Smooth muscle cell (in vitro differentiated cells): ENCODE measurements at regions not wholly inside any gene's neighbourhood (a gene's known extent, or its start where the extent isn't known, plus 50 kb on each side); places are given as distances from the start of the nearest gene placed in this dataset.

ENCODE experiments used
- DNase-seq: peaks from one replicate; lab custom pipeline; 2025; ENCODE audit not compliant: unreplicated experiment; lab: John Stamatoyannopoulos, UW
- H2AFZ ChIP-seq: fragments of 200-600 bp; sonication (generic); 2 replicates; pipeline ENCODE4 v1.6.0; 2016; ENCODE audit warnings: antibody characterized with exemption, low read depth, mild to moderate bottlenecking
- H3F3A ChIP-seq: fragments of 200-600 bp; sonication (generic); 2 replicates; pipeline ENCODE4 v1.6.0; 2017; ENCODE audit warnings: antibody characterized with exemption, low read depth
- H3K27ac ChIP-seq: fragments of 200-600 bp; sonication (generic); 2 replicates; pipeline ENCODE4 v1.5.1; 2016; ENCODE audit warnings: low read depth, mild to moderate bottlenecking
- H3K27me3 ChIP-seq: fragments of 200-600 bp; sonication (generic); 2 replicates; pipeline ENCODE4 v1.6.1; 2016; ENCODE audit warnings: low read depth, mild to moderate bottlenecking
- H3K36me3 ChIP-seq: fragments of 200-600 bp; sonication (generic); 2 replicates; pipeline ENCODE4 v1.5.1; 2016; ENCODE audit warnings: low read depth
- H3K4me1 ChIP-seq: fragments of 200-600 bp; sonication (generic); 2 replicates; pipeline ENCODE4 v1.5.1; 2016; ENCODE audit warnings: low read depth
- H3K4me2 ChIP-seq: fragments of 200-600 bp; sonication (generic); 2 replicates; pipeline ENCODE4 v1.6.0; 2016; ENCODE audit warnings: mild to moderate bottlenecking
- H3K4me3 ChIP-seq: fragments of 200-600 bp; sonication (generic); 2 replicates; pipeline ENCODE4 v1.5.1; 2016; ENCODE audit warnings: mild to moderate bottlenecking
- H3K79me2 ChIP-seq: fragments of 200-600 bp; sonication (generic); 2 replicates; pipeline ENCODE4 v1.6.0; 2016; ENCODE audit warnings: low read depth, mild to moderate bottlenecking
- H3K9ac ChIP-seq: fragments of 200-600 bp; sonication (generic); 2 replicates; pipeline ENCODE4 v1.6.0; 2016; ENCODE audit warnings: low read depth
- H3K9me3 ChIP-seq: fragments of 200-600 bp; sonication (generic); replicated peaks from 2 replicates; pipeline ENCODE4 v1.5.1; 2016; ENCODE audit warnings: low read depth
- H4K20me1 ChIP-seq: fragments of 200-600 bp; sonication (generic); 2 replicates; pipeline ENCODE4 v1.6.0; 2016; ENCODE audit warnings: low read depth
- WGBS: methylation state at CpG from one replicate; pipeline ENCODE4 v1.1.7; 2016; ENCODE audit warnings: low lambda C conversion rate; 5-methylcytosine and 5-hydroxymethylcytosine counted together
- TF ChIP-seq, protein P1 (sequence below): fragments of 200-600 bp; sonication (generic); IDR thresholded peaks from 2 replicates; pipeline ENCODE4 v1.5.1; 2017; ENCODE audit warnings: borderline replicate concordance, mild to moderate bottlenecking, antibody characterized with exemption; ENCODE audit not compliant: insufficient read depth, poor library complexity, severe bottlenecking

DNA sequence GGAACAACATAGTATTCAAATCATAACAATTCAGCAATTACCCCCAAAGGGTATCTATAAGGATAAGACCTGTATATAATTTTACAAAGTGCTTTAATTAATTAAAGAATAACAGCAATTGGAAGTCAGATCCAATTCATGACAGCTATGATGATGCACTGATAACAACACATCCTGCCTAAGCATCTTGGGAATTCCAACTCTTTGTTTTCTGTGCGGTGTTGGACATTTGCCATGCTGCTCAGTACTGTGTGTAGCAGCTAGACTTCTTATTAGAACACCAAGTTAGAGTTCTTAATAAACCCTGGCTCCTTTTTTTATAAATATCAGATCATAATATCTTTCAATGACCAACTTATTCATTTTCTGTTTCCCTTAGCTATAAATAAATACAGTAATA is 209.0 kb downstream of the SEC61B start:
- Histone ChIP-seq H2AFZ (no peak overlapping the region), H3K27ac (no peak overlapping the region), H4K20me1 (no peaks in the 10 kb centered on the region), H3K4me1 (peaks cover 4% of the 10 kb centered on the region), H3K79me2 (no peaks in the 10 kb centered on the region), H3K9ac (no peak overlapping the region), H3F3A (peaks cover 7% of the 10 kb centered on the region), H3K36me3 (no peaks in the 10 kb centered on the region), H3K4me3 (no peak overlapping the region), H3K4me2 (no peak overlapping the region), H3K27me3 (no peaks in the 10 kb centered on the region), H3K9me3 (no peaks in the 10 kb centered on the region)
- WGBS, result 97% methylated on average over 1 of the region's 1 CpG
- TF ChIP-seq, protein P1, sequence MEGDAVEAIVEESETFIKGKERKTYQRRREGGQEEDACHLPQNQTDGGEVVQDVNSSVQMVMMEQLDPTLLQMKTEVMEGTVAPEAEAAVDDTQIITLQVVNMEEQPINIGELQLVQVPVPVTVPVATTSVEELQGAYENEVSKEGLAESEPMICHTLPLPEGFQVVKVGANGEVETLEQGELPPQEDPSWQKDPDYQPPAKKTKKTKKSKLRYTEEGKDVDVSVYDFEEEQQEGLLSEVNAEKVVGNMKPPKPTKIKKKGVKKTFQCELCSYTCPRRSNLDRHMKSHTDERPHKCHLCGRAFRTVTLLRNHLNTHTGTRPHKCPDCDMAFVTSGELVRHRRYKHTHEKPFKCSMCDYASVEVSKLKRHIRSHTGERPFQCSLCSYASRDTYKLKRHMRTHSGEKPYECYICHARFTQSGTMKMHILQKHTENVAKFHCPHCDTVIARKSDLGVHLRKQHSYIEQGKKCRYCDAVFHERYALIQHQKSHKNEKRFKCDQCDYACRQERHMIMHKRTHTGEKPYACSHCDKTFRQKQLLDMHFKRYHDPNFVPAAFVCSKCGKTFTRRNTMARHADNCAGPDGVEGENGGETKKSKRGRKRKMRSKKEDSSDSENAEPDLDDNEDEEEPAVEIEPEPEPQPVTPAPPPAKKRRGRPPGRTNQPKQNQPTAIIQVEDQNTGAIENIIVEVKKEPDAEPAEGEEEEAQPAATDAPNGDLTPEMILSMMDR, result no peak
- DNase-seq, result no peak

DNA sequence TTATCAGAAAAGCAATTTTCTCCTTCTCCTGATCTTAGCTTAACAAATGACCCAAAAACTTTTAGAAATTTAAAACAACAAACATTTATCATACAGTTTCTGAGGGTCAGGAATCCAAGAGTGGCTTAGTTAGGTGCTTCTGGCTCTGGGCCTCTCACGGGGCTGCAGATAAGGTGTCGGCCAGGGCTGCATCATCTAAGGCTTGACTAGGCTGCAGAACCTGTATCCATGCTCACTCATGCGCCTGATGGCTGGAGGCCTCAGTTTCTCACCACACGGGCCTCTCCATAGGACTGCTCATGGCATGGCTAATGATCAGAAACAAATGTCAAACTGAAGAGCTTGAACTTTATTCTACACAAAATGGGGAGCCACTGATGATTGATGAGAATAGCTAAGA is 210.0 kb downstream of the SEC61B start:
- Histone ChIP-seq H3K9ac (no peak overlapping the region), H3K9me3 (no peaks in the 10 kb centered on the region), H3K4me2 (no peak overlapping the region), H3K4me3 (no peak overlapping the region), H3K4me1 (peaks cover 4% of the 10 kb centered on the region), H3K79me2 (no peaks in the 10 kb centered on the region), H2AFZ (no peak overlapping the region), H3K27me3 (no peaks in the 10 kb centered on the region), H3F3A (peaks cover 7% of the 10 kb centered on the region), H4K20me1 (no peaks in the 10 kb centered on the region), H3K36me3 (no peaks in the 10 kb centered on the region), H3K27ac (no peak overlapping the region)
- WGBS, result 85% methylated on average over 4 of the region's 4 CpGs
- DNase-seq, result no peak
- TF ChIP-seq, protein P1, result no peak

DNA sequence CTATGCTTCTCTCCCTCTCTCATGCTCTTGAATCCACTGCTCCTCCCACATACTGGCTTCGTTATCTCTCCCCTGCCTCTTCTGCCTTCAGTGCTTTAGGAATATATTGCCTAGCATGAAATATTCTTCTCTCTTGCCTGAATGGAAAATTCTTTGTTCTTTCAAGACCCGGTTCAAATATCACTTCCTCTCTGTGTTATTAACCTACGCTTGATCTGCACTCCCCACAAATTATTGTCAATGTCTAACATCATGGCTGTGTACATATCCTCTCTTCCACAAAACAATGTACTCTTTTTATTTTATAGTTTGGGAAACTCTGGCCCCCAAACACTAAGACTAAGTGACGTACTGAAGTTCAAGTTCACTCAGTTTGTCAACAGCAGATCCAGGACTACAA is 211.0 kb downstream of the SEC61B start:
- Histone ChIP-seq H3K27ac (peak overlapping the region; percentile 79), H3K4me2 (no peak overlapping the region), H3K9me3 (no peaks in the 10 kb centered on the region), H3K4me3 (no peak overlapping the region), H3K4me1 (peaks cover 4% of the 10 kb centered on the region), H3K36me3 (no peaks in the 10 kb centered on the region), H3K9ac (peak overlapping the region; percentile 33), H3K27me3 (no peaks in the 10 kb centered on the region), H2AFZ (no peak overlapping the region), H3K79me2 (no peaks in the 10 kb centered on the region), H4K20me1 (no peaks in the 10 kb centered on the region), H3F3A (peaks cover 7% of the 10 kb centered on the region)
- no peak for DNase-seq
- TF ChIP-seq, protein P1, result no peak
- WGBS, result 68% methylated on average over 4 of the region's 4 CpGs

DNA sequence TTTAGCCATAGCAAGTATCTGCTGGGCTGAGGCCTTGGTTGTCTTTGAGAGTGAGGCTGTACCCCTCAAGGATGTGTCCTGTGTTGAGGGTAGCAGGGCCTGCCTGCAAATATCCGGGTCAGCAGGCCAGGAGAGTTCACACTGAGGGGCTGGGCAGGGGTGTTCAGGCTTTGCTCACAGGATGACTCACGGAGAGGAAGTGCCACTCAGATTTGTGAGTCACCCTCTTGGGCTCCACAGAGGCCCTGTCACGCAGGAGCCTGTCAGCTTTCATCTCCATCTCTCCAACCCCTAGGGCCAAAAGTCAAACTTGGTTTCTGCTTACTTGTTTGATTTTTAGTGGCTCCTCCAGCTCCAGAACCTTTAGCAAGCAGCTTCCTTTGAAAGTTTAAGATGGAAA is 211.5 kb downstream of the SEC61B start:
- peak overlapping the region; percentile 79 for H3K27ac ChIP-seq
- H3F3A ChIP-seq, result peaks cover 7% of the 10 kb centered on the region
- H3K36me3 ChIP-seq, result no peaks in the 10 kb centered on the region
- H3K4me2 ChIP-seq, result no peak overlapping the region
- peak overlapping the region; percentile 33 for H3K9ac ChIP-seq
- WGBS, result 0% methylated on average over 2 of the region's 3 CpGs
- H3K79me2 ChIP-seq, result no peaks in the 10 kb centered on the region
- no peak overlapping the region for H3K4me3 ChIP-seq
- H3K9me3 ChIP-seq, result no peaks in the 10 kb centered on the region
- TF ChIP-seq, protein P1, result no peak
- peak; percentile 8 for DNase-seq
- H2AFZ ChIP-seq, result peak overlapping the region; percentile 17
- no peaks in the 10 kb centered on the region for H3K27me3 ChIP-seq
- H4K20me1 ChIP-seq, result no peaks in the 10 kb centered on the region
- H3K4me1 ChIP-seq, result peaks cover 4% of the 10 kb centered on the region
